Liver (tissue), 8 donors: ENCODE measurements at regions not wholly inside any gene's neighbourhood (a gene's known extent, or its start where the extent isn't known, plus 50 kb on each side); places are given as distances from the start of the nearest gene placed in this dataset. TPM values are rescaled to one million over a fixed set of nuclear protein-coding genes. Genes with fewer than 3 reads are reported as not detected.

Experiments
- DNase-seq: peaks from one replicate; pipeline ENCODE4 v3.0.0-alpha.2; 2017; ENCODE audit warnings: low spot score
- H3K27ac ChIP-seq, 2 donors: one replicate each; pipeline ENCODE4 v1.7.0; 2013; ENCODE audit warnings: inconsistent platforms in 2 of 2, low read length in 2 of 2, control low read depth in 1 of 2, low read depth in 1 of 2, mild to moderate bottlenecking in 1 of 2
- H3K27me3 ChIP-seq, 4 donors: one replicate each; pipeline versions ENCODE4 v1.6.1 to v1.7.0; 2013; ENCODE audit warnings: low read length in 3 of 4, inconsistent platforms in 1 of 4, mild to moderate bottlenecking in 1 of 4, moderate library complexity in 1 of 4; ENCODE audit not compliant: control insufficient read depth in 4 of 4, insufficient read depth in 4 of 4
- H3K36me3 ChIP-seq, 4 donors: one replicate each; pipeline versions ENCODE4 v1.6.1 to v1.7.0; 2013; ENCODE audit warnings: low read length in 3 of 4, mild to moderate bottlenecking in 3 of 4, low read depth in 1 of 4, moderate library complexity in 1 of 4; ENCODE audit not compliant: control insufficient read depth in 4 of 4, insufficient read depth in 3 of 4
- H3K4me1 ChIP-seq, 4 donors: one replicate each; pipeline versions ENCODE4 v1.6.1 to v1.7.0; 2013; ENCODE audit warnings: low read length in 3 of 4, mild to moderate bottlenecking in 3 of 4, moderate library complexity in 1 of 4; ENCODE audit not compliant: control insufficient read depth in 4 of 4, insufficient read depth in 4 of 4
- H3K4me3 ChIP-seq, 3 donors: one replicate each; pipeline versions ENCODE4 v1.6.1 to v1.7.0; 2013; ENCODE audit warnings: low read length in 3 of 3, control low read depth in 1 of 3, low read depth in 1 of 3, mild to moderate bottlenecking in 1 of 3
- H3K9ac ChIP-seq, 2 donors: one replicate each; pipeline ENCODE4 v1.7.0; 2013; ENCODE audit warnings: low read length in 2 of 2, mild to moderate bottlenecking in 2 of 2, moderate library complexity in 2 of 2, control low read depth in 1 of 2, low read depth in 1 of 2
- H3K9me3 ChIP-seq, 4 donors: one replicate each; pipeline versions ENCODE4 v1.6.1 to v1.7.0; 2013; ENCODE audit warnings: low read length in 3 of 4; ENCODE audit not compliant: control insufficient read depth in 4 of 4
- FOXA1 ChIP-seq: IDR thresholded peaks from 2 replicates; pipeline ENCODE4 v1.6.1; 2016; ENCODE audit warnings: antibody characterized with exemption
- NR2F2 ChIP-seq: IDR thresholded peaks from 2 replicates; pipeline ENCODE4 v1.6.1; 2016; ENCODE audit warnings: antibody characterized with exemption
- RXRA ChIP-seq, 2 donors: IDR thresholded peaks; 2 replicates each; pipeline ENCODE4 v1.6.1; 2017 to 2018; ENCODE audit warnings: antibody characterized with exemption in 2 of 2, mild to moderate bottlenecking in 1 of 2
- WGBS: extraction: QIAGEN DNeasy Blood & Tissue Kit; methylation state at CpG from one replicate; pipeline ENCODE4 v1.1.7; 2013; 5-methylcytosine and 5-hydroxymethylcytosine counted together
- small RNA-seq: library from RNA; depleted of rRNA; stranded (forward); fragments of <200 nt; gene quantifications from one replicate; pipeline ENCODE3, GENCODE V24; 2014
- TF ChIP-seq, protein P1 (sequence below): IDR thresholded peaks from 2 replicates; pipeline ENCODE4 v1.6.1; 2016; ENCODE audit warnings: antibody characterized with exemption, mild to moderate bottlenecking
- TF ChIP-seq, protein P2 (sequence below): IDR thresholded peaks from 2 replicates; pipeline ENCODE4 v1.6.1; 2016; ENCODE audit warnings: antibody characterized with exemption
- donor health status: healthy.
- donor health status: healthy.
- donor health status: healthy.
- donor health status: healthy.

DNA sequence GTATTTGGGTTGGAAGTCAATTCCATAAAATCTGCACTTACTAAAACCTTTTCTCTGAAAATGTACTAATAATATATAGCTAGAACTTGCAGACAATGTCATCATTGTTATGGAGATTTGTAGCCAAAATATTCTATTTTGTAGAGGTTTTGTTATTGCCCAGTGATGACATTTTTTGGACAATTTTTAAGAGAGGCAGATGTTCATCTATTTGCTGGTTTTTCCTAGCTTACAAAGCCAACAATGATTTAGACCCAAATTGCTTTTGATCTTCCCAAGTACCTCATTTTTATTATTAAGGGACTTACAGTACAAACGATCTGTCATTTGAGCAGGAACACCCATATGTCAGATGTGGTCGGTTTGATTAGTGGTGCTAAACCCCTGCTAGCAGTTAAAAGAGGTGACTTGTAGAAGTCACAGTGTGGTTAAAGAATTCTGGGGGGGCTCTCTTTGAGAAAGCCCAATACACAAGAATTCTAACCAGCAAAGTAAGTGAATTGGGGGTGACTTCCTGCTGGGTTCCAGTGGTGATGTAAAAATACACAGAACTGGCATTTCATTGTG, 136.2 kb downstream of the KIT start:
- Histone ChIP-seq H3K9me3 (no peaks in the 10 kb centered on the region), H3K4me1 (no peaks in the 10 kb centered on the region), H3K4me3 (no peak overlapping the region), H3K9ac (no peak overlapping the region), H3K27ac (no peak overlapping the region), H3K36me3 (no peaks in the 10 kb centered on the region), H3K27me3 (no peaks in the 10 kb centered on the region)
- TF ChIP-seq, protein P1, sequence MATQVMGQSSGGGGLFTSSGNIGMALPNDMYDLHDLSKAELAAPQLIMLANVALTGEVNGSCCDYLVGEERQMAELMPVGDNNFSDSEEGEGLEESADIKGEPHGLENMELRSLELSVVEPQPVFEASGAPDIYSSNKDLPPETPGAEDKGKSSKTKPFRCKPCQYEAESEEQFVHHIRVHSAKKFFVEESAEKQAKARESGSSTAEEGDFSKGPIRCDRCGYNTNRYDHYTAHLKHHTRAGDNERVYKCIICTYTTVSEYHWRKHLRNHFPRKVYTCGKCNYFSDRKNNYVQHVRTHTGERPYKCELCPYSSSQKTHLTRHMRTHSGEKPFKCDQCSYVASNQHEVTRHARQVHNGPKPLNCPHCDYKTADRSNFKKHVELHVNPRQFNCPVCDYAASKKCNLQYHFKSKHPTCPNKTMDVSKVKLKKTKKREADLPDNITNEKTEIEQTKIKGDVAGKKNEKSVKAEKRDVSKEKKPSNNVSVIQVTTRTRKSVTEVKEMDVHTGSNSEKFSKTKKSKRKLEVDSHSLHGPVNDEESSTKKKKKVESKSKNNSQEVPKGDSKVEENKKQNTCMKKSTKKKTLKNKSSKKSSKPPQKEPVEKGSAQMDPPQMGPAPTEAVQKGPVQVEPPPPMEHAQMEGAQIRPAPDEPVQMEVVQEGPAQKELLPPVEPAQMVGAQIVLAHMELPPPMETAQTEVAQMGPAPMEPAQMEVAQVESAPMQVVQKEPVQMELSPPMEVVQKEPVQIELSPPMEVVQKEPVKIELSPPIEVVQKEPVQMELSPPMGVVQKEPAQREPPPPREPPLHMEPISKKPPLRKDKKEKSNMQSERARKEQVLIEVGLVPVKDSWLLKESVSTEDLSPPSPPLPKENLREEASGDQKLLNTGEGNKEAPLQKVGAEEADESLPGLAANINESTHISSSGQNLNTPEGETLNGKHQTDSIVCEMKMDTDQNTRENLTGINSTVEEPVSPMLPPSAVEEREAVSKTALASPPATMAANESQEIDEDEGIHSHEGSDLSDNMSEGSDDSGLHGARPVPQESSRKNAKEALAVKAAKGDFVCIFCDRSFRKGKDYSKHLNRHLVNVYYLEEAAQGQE = no peak
- TF ChIP-seq FOXA1 (no peak), RXRA (IDR thresholded peaks at IDR 0.05) (no peak), NR2F2 (no peak)
- TF ChIP-seq, protein P2, sequence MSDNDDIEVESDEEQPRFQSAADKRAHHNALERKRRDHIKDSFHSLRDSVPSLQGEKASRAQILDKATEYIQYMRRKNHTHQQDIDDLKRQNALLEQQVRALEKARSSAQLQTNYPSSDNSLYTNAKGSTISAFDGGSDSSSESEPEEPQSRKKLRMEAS = no peak
- WGBS = 66% methylated on average over 2 of the region's 2 CpGs
- DNase-seq = no peak

Small RNA genes lying in the stretch of these regions (small RNA-seq; reads per million reads assigned to genes)
- not detected for gene RPL38P3
